ENCODE measurements at regions not wholly inside any gene's neighbourhood (a gene's known extent, or its start where the extent isn't known, plus 50 kb on each side); places are given as distances from the start of the nearest gene placed in this dataset.

DNA sequence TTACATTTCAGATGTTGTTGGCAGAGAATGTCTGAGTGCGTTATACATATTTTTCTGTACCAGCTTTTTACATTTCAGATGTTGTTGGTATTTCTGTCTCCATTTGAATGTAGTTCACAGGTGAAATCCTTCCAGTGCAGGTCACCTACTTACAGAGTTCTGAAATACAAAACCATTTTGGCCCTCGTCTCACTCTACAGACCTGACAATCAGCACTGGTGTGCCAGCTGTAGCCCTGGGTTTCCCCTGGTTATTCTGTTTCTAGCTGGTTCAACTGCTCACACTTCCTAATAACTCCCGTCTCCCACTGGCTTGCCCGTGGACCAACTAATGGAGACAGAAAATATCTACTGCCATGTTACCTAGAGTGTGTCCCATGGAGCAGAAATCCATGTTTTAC is 87.5 kb upstream of the CDIN1 start:
- TF ChIP-seq POLR2A (IDR thresholded peaks at IDR 0.05) (no peak), POLR2AphosphoS5 (IDR thresholded peaks at IDR 0.05) (no peak)
- TF ChIP-seq, protein P1, sequence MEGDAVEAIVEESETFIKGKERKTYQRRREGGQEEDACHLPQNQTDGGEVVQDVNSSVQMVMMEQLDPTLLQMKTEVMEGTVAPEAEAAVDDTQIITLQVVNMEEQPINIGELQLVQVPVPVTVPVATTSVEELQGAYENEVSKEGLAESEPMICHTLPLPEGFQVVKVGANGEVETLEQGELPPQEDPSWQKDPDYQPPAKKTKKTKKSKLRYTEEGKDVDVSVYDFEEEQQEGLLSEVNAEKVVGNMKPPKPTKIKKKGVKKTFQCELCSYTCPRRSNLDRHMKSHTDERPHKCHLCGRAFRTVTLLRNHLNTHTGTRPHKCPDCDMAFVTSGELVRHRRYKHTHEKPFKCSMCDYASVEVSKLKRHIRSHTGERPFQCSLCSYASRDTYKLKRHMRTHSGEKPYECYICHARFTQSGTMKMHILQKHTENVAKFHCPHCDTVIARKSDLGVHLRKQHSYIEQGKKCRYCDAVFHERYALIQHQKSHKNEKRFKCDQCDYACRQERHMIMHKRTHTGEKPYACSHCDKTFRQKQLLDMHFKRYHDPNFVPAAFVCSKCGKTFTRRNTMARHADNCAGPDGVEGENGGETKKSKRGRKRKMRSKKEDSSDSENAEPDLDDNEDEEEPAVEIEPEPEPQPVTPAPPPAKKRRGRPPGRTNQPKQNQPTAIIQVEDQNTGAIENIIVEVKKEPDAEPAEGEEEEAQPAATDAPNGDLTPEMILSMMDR (IDR thresholded peaks at IDR 0.05), result no peak

Data from prostate gland (tissue), 2 donors.